ENCODE measurements at regions not wholly inside any gene's neighbourhood (a gene's known extent, or its start where the extent isn't known, plus 50 kb on each side); places are given as distances from the start of the nearest gene placed in this dataset.

- Histone ChIP-seq H4K5ac (ENCODE audit: insufficient read length, low read depth, low read length) (no peak overlapping the region), H3K27me3 (replicated peaks in 1 of 4; ENCODE audit: control insufficient read depth in 3 of 4, extremely low read depth in 1 of 4, insufficient read depth in 3 of 4, low read length in 3 of 4) (no peaks in the 10 kb centered on the region), H2BK15ac (ENCODE audit: low read length) (no peak overlapping the region), H2AK5ac (ENCODE audit: low read depth, low read length) (no peak overlapping the region), H4K20me1 (replicated peaks in 1 of 2; ENCODE audit: control insufficient read depth in 1 of 2, insufficient read depth in 2 of 2, low read length in 2 of 2) (no peaks in the 10 kb centered on the region), H3K4me3 (ENCODE audit: extremely low read depth in 1 of 4, insufficient read depth in 2 of 4, low read depth in 3 of 4, low read length in 4 of 4) (no peak overlapping the region), H4K91ac (replicated peaks; ENCODE audit: insufficient read length, low read length) (no peak overlapping the region), H2AFZ (ENCODE audit: low read length) (no peak overlapping the region), H3K79me1 (ENCODE audit: low read depth, low read length) (no peaks in the 10 kb centered on the region), H3K9me3 (ENCODE audit: insufficient read depth in 2 of 2, low read depth in 1 of 2, low read length in 1 of 2) (no peaks in the 10 kb centered on the region), H3K23me2 (ENCODE audit: low read depth, low read length) (no peaks in the 10 kb centered on the region), H3K18ac (ENCODE audit: extremely low read depth, low read length) (no peak overlapping the region), H2BK20ac (ENCODE audit: low read length) (no peak overlapping the region), H3K23ac (ENCODE audit: insufficient read length) (no peak overlapping the region), H3K79me2 (ENCODE audit: control insufficient read depth in 1 of 2, insufficient read depth in 2 of 2, low read length in 2 of 2) (no peaks in the 10 kb centered on the region), H3K9ac (replicated peaks in 1 of 4; ENCODE audit: extremely low read depth in 1 of 4, low read depth in 3 of 4, low read length in 3 of 4) (no peak overlapping the region), H3K4me1 (replicated peaks in 1 of 4; ENCODE audit: control insufficient read depth in 3 of 4, insufficient read depth in 4 of 4, low read length in 3 of 4) (no peaks in the 10 kb centered on the region), H2BK5ac (ENCODE audit: low read depth, low read length) (no peak overlapping the region), H3K56ac (replicated peaks; ENCODE audit: insufficient read length, low read depth, low read length) (no peak overlapping the region), H3K27ac (ENCODE audit: low read depth, low read length) (no peak overlapping the region), H3K4me2 (ENCODE audit: insufficient read depth in 1 of 2, low read depth in 2 of 2, low read length in 2 of 2) (no peak overlapping the region), H2BK120ac (replicated peaks; ENCODE audit: low read depth, low read length) (no peak overlapping the region), H4K8ac (ENCODE audit: extremely low read depth, insufficient read depth, low read length) (no peak overlapping the region), H3K14ac (ENCODE audit: insufficient read length) (no peak overlapping the region), H3K4ac (replicated peaks; ENCODE audit: insufficient read length, low read depth, low read length) (no peak overlapping the region), H2BK12ac (ENCODE audit: low read depth, low read length) (no peak overlapping the region), H3K36me3 (ENCODE audit: control insufficient read depth in 2 of 4, insufficient read depth in 4 of 4, low read length in 3 of 4) (no peaks in the 10 kb centered on the region)
- TF ChIP-seq BRCA1 (IDR thresholded peaks at IDR 0.05; ENCODE audit: low read depth, low read length) (no peak), POLR2AphosphoS5 (IDR thresholded peaks at IDR 0.05; ENCODE audit: low read depth, low read length) (no peak), GABPA (IDR thresholded peaks at IDR 0.05; ENCODE audit: borderline replicate concordance, insufficient read depth, low read length) (no peak), RXRA (IDR thresholded peaks at IDR 0.05; ENCODE audit: insufficient read depth, low read depth, low read length) (no peak), POLR2A (IDR thresholded peaks at IDR 0.05; ENCODE audit: control extremely low read depth in 1 of 2, low read depth in 2 of 2, low read length in 2 of 2) (no peak), BACH1 (IDR thresholded peaks at IDR 0.05; ENCODE audit: low read length) (no peak), SIRT6 (IDR thresholded peaks at IDR 0.05; ENCODE audit: low read length) (no peak), FOSL1 (IDR thresholded peaks at IDR 0.05; ENCODE audit: insufficient read depth, low read depth, low read length) (no peak), NRF1 (IDR thresholded peaks at IDR 0.05; ENCODE audit: low read depth, low read length) (no peak)
- TF ChIP-seq, protein P1, sequence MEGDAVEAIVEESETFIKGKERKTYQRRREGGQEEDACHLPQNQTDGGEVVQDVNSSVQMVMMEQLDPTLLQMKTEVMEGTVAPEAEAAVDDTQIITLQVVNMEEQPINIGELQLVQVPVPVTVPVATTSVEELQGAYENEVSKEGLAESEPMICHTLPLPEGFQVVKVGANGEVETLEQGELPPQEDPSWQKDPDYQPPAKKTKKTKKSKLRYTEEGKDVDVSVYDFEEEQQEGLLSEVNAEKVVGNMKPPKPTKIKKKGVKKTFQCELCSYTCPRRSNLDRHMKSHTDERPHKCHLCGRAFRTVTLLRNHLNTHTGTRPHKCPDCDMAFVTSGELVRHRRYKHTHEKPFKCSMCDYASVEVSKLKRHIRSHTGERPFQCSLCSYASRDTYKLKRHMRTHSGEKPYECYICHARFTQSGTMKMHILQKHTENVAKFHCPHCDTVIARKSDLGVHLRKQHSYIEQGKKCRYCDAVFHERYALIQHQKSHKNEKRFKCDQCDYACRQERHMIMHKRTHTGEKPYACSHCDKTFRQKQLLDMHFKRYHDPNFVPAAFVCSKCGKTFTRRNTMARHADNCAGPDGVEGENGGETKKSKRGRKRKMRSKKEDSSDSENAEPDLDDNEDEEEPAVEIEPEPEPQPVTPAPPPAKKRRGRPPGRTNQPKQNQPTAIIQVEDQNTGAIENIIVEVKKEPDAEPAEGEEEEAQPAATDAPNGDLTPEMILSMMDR (IDR thresholded peaks at IDR 0.05; ENCODE audit: control extremely low read depth in 1 of 3, insufficient read depth in 1 of 3, low read depth in 1 of 3, low read length in 3 of 3) = no peak
- no peak for FAIRE-seq
- no peak for DNase-seq (ENCODE audit: low read depth in 1 of 2, low spot score in 2 of 2)
- 96% methylated on average over 7 of the region's 7 CpGs; no CpG with 5 or more reads in 1 of the 2 experiments for WGBS, 2 experiments (ENCODE audit: extremely low coverage in 1 of 2, insufficient coverage in 1 of 2, insufficient read length in 1 of 2, insufficient replicate concordance in 2 of 2, low coverage in 1 of 2, low lambda C conversion rate in 2 of 2, missing lambda C conversion rate in 1 of 2)
- POLR2A ChIA-PET (ENCODE audit: partially characterized antibody) = no interaction called here
- CTCF ChIA-PET (ENCODE audit: partially characterized antibody) = interaction anchor here (0.6 kb wide), 1 partner anchor 220 kb away, joined by 4 read pairs; no protein-coding TSS in a partner anchor
Measured at GRCh38 chr15:93706495-93707292, 524.7 kb upstream of the MCTP2 start.

All from H1 (cell line).